Erythroblast (primary cell): ENCODE measurements at regions not wholly inside any gene's neighbourhood (a gene's known extent, or its start where the extent isn't known, plus 50 kb on each side); places are given as distances from the start of the nearest gene placed in this dataset.

ENCODE experiments used
- GATA1 ChIP-seq: IDR thresholded peaks from 2 replicates; pipeline ENCODE4 v1.6.1; 2011; ENCODE audit warnings: low read depth, mild to moderate bottlenecking, control low read depth, low read length, moderate library complexity
- POLR2A ChIP-seq: IDR thresholded peaks from 2 replicates; pipeline ENCODE4 v1.6.1; 2011; ENCODE audit warnings: mild to moderate bottlenecking, low read length

DNA sequence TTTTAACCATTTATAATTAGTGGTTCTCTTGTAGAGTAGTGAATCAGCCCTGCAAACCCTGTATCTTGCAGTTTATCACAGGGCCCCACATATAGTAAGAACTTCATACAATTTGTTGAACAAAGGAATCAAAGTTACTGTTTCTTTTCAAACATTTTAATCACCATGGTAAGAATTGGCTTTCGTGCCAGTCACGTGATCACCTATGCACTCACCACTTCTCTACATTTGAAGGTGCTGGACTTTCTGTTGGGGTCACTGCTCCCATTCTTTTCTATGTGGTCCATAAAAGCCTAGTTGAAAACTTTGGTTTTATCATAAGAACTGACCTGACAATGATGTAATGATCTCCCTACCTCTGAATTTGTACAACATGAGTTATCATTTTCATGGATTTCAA lies 426.4 kb upstream of the CPEB2 start:
- TF ChIP-seq POLR2A (no peak), GATA1 (no peak)
